ENCODE measurements at regions not wholly inside any gene's neighbourhood (a gene's known extent, or its start where the extent isn't known, plus 50 kb on each side); places are given as distances from the start of the nearest gene placed in this dataset.

DNA sequence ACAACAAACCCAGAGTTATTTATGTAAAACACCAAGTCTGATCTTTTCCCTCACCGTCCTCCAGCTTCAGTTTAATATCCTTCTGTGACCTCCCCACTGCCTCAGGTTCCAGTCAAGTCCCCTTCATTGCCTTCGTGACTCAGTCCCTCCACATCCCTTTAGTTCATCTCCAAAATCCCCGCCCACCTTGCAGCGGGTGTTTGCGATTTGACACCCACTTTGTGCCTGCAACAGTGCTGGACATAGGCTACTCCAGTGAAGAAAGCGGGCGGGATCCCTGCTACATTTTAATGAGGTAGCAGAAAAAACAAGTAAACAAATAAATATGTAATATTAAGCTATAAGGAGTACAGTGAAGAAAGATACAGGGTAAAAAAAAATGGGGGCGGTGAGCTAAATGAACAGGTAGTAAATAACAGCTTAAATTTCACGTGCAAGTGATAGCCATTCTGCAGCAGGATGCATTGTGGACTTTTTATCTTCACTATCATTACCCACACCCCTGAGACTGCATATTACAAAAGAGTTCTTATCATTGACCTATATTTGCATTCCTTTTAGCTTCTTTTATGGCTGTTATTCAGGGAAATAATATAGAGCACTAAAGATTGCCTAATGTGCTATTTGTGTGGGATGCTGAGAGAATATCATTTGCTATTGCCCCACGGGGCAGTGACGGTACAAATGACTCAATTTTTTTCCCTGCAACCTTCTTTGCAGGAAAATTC lies 222.8 kb upstream of the NUDT4 start:
- TF ChIP-seq, protein P1, sequence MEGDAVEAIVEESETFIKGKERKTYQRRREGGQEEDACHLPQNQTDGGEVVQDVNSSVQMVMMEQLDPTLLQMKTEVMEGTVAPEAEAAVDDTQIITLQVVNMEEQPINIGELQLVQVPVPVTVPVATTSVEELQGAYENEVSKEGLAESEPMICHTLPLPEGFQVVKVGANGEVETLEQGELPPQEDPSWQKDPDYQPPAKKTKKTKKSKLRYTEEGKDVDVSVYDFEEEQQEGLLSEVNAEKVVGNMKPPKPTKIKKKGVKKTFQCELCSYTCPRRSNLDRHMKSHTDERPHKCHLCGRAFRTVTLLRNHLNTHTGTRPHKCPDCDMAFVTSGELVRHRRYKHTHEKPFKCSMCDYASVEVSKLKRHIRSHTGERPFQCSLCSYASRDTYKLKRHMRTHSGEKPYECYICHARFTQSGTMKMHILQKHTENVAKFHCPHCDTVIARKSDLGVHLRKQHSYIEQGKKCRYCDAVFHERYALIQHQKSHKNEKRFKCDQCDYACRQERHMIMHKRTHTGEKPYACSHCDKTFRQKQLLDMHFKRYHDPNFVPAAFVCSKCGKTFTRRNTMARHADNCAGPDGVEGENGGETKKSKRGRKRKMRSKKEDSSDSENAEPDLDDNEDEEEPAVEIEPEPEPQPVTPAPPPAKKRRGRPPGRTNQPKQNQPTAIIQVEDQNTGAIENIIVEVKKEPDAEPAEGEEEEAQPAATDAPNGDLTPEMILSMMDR (IDR thresholded peaks at IDR 0.05): no peak
- H3K27me3 Mint-ChIP-seq: peaks cover 2% of the 10 kb centered on the region
- H3K27ac Mint-ChIP-seq: no peak overlapping the region
- DNase-seq: no peak
- ChIA-PET CTCF (interaction anchor here (1.4 to 2.3 kb wide), 2 partner anchors 11 to 57 kb away, joined by 3 to 10 read pairs; no protein-coding TSS in a partner anchor), POLR2A (interaction anchor here (1.0 kb wide), 1 partner anchor 62 kb away, joined by 3 read pairs; no protein-coding TSS in a partner anchor)
- intact Hi-C loops (cut with micrococcal nuclease): no loop called here
- H3K36me3 Mint-ChIP-seq (ENCODE audit: low read depth): no peaks in the 10 kb centered on the region
- H3K4me3 Mint-ChIP-seq: no peak overlapping the region
- H3K9me3 Mint-ChIP-seq: peaks cover 13% of the 10 kb centered on the region
- no peaks in the 10 kb centered on the region for H3K4me1 Mint-ChIP-seq (ENCODE audit: low read depth)
- no peak for ATAC-seq

DNA sequence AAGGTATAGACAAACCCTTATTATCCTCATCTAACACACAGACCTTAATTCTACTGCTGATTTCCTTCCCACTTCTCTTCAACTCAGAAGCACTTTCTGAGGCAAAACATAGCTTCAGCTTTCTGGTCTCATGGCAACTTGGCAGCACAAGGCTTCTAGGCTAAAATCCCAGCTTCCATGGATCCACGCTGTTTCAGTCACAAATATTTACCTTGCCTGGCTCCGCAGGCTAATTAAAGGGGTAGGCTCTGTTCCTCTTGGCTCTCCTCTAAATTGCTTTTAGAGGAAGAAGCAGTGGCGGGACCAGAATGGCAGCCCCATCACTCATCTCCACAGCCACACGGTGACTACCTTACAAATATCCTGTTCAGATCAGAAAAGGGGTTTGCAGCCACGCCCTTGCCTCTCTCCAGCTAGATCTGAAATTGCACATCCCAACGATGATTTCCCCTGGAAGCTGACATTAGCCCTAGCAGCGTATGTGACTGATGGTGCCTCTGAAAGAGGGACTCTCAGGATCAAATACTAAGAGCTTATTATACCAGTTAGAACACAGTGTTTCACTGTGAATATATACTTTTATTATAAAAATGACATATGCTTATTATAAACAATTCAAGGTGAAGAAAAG lies 221.5 kb upstream of the NUDT4 start:
- no peak for ATAC-seq
- TF ChIP-seq, protein P1 (IDR thresholded peaks at IDR 0.05): no peak
- no peak for DNase-seq
- Mint-ChIP-seq H3K4me1 (ENCODE audit: low read depth) (no peaks in the 10 kb centered on the region), H3K9me3 (peaks cover 13% of the 10 kb centered on the region), H3K4me3 (no peak overlapping the region), H3K27me3 (peaks cover 2% of the 10 kb centered on the region), H3K36me3 (ENCODE audit: low read depth) (no peaks in the 10 kb centered on the region), H3K27ac (no peak overlapping the region)
- ChIA-PET CTCF (interaction anchor here (2.3 kb wide), 1 partner anchor 58 kb away, joined by 10 read pairs; no protein-coding TSS in a partner anchor), POLR2A (interaction anchor here (1.0 kb wide), 1 partner anchor 61 kb away, joined by 3 read pairs; no protein-coding TSS in a partner anchor)
- intact Hi-C loops (cut with micrococcal nuclease): no loop called here

DNA sequence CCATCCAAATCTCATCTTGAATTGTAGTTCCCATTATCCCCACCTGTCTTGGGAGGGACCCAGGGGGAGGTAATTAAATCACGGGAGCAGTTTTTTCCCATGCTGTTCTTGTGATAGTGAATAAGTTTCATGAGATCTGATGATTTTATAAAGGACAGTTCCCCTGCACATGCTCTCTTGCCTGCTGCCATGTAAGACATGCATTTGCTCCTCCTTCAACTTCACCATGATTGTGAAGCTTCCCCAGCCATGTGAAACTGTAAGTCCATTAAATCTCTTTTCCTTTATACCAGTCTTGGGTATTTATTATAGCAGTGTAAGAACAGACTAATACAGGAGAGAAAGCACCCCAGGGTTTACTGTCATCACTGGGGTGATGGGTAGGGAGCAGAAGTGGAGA lies 220.4 kb upstream of the NUDT4 start:
- no peak overlapping the region for H3K27ac Mint-ChIP-seq
- DNase-seq (no peak), ATAC-seq (no peak)

DNA sequence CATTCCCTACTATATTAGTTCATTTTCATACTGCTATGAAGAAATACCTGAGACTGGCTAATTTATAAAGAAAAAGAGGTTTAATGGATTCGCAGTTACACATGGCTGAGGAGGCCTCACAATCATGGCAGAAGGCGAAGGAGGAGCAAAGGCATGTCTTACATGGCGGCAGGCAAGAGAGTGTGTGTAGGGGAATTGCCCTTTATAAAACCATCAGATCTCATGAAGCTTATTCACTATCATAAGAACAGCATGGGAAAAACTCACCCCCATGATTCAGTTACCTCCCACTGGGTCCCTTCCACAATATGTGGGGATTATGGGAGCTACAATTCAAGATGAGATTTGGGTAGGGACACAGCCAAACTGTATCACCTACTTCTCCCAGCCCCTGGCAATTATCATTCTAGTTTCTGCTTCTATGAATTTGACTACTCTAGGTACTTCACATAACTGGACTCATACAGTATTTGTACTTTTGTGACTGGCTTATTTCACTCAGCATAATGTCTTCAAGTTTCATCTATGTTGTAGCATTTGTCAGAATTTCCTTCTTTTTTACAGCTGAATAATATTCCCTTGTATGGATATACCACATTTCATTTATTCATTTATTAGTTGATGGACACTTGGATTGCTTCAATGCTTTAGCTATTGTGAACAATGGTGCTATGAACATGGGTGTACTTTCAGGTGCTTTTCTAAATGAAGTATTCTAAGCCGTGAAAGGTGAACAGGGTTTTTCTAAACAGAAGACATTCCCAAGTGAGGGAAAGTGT lies 219.5 kb upstream of the NUDT4 start:
- POLR2A ChIA-PET: no interaction called here
- no peaks in the 10 kb centered on the region for H3K4me1 Mint-ChIP-seq (ENCODE audit: low read depth)
- peaks cover 2% of the 10 kb centered on the region for H3K27me3 Mint-ChIP-seq
- ATAC-seq (no peak), DNase-seq (no peak)
- TF ChIP-seq, protein P1 (IDR thresholded peaks at IDR 0.05): no peak
- no peak overlapping the region for H3K27ac Mint-ChIP-seq
- H3K9me3 Mint-ChIP-seq: peaks cover 13% of the 10 kb centered on the region
- no peaks in the 10 kb centered on the region for H3K36me3 Mint-ChIP-seq (ENCODE audit: low read depth)
- no peak overlapping the region for H3K4me3 Mint-ChIP-seq
- intact Hi-C loops (cut with micrococcal nuclease): no loop called here
- CTCF ChIA-PET: interaction anchor here (0.7 to 0.9 kb wide), 2 partner anchors 9 to 61 kb away, joined by 3 read pairs; no protein-coding TSS in a partner anchor

More for the DNA sequence above, 220.4 kb upstream of the NUDT4 start:
- H3K9me3 Mint-ChIP-seq: peaks cover 13% of the 10 kb centered on the region
- H3K36me3 Mint-ChIP-seq (ENCODE audit: low read depth): no peaks in the 10 kb centered on the region
- H3K27me3 Mint-ChIP-seq: peaks cover 2% of the 10 kb centered on the region
- H3K4me3 Mint-ChIP-seq: no peak overlapping the region
- no peaks in the 10 kb centered on the region for H3K4me1 Mint-ChIP-seq (ENCODE audit: low read depth)
- POLR2A ChIA-PET: no interaction called here
- TF ChIP-seq, protein P1 (IDR thresholded peaks at IDR 0.05): no peak
- CTCF ChIA-PET: interaction anchor here (0.7 to 0.9 kb wide), 2 partner anchors 8 to 60 kb away, joined by 3 read pairs; no protein-coding TSS in a partner anchor
- intact Hi-C loops (cut with micrococcal nuclease): no loop called here
